CD4-positive, CD25-positive, alpha-beta regulatory T cell (primary cell): ENCODE measurements at regions not wholly inside any gene's neighbourhood (a gene's known extent, or its start where the extent isn't known, plus 50 kb on each side); places are given as distances from the start of the nearest gene placed in this dataset.

ENCODE experiments used
- ATAC-seq, 2 donors: fragments of 150-1000 bp; cut with Tn5 transposase; one replicate each; pipeline ENCODE4 v1.10.0; 2021; ENCODE audit warnings: low read depth in 2 of 2, moderate number of reproducible peaks in 2 of 2, moderate library complexity in 1 of 2
- DNase-seq, 3 donors: peaks; one replicate each; pipeline versions ENCODE4 v3.0.0 to v3.0.0-alpha.2; 2012 to 2022; ENCODE audit warnings: mixed read lengths in 1 of 3
- H3K27ac ChIP-seq: one replicate; pipeline ENCODE4 v1.7.0; 2013; ENCODE audit warnings: mild to moderate bottlenecking, low read length; ENCODE audit not compliant: insufficient read depth, poor library complexity, severe bottlenecking
- H3K27me3 ChIP-seq: one replicate; pipeline ENCODE4 v1.7.0; 2013; ENCODE audit warnings: low read length; ENCODE audit not compliant: control insufficient read depth, insufficient read depth
- H3K36me3 ChIP-seq: one replicate; pipeline ENCODE4 v1.7.0; 2013; ENCODE audit warnings: mild to moderate bottlenecking, low read length, moderate library complexity; ENCODE audit not compliant: control insufficient read depth, insufficient read depth
- H3K4me1 ChIP-seq: 2 replicates; pipeline ENCODE4 v1.7.0; 2013; ENCODE audit warnings: mild to moderate bottlenecking, low read length; ENCODE audit not compliant: insufficient read depth, control insufficient read depth, poor library complexity, severe bottlenecking
- H3K4me3 ChIP-seq: one replicate; pipeline ENCODE4 v1.7.0; 2013; ENCODE audit warnings: low read depth, mild to moderate bottlenecking, low read length, moderate library complexity
- H3K9me3 ChIP-seq, 2 experiments: 1 replicate in 1 of 2; 2 replicates in 1 of 2; pipeline ENCODE4 v1.7.0; 2013; ENCODE audit warnings: low read length in 2 of 2, mild to moderate bottlenecking in 1 of 2, moderate library complexity in 1 of 2; ENCODE audit not compliant: control insufficient read depth in 2 of 2
- H3K27ac Mint-ChIP-seq, 3 donors: one replicate each; pipeline ENCODE4 v1.8.0; 2020 to 2022; ENCODE audit warnings: mild to moderate bottlenecking in 3 of 3, mixed read lengths in 3 of 3, moderate library complexity in 2 of 3
- H3K27me3 Mint-ChIP-seq: one replicate; pipeline ENCODE4 v1.8.0; 2022; ENCODE audit warnings: mild to moderate bottlenecking, mixed read lengths
- H3K36me3 Mint-ChIP-seq: one replicate; pipeline ENCODE4 v1.8.0; 2020; ENCODE audit warnings: mixed read lengths
- H3K4me1 Mint-ChIP-seq, 4 donors: one replicate each; pipeline ENCODE4 v1.8.0; 2020 to 2022; ENCODE audit warnings: mixed read lengths in 4 of 4, mild to moderate bottlenecking in 1 of 4
- H3K4me3 Mint-ChIP-seq, 4 donors: one replicate each; pipeline ENCODE4 v1.8.0; 2020 to 2022; ENCODE audit warnings: mild to moderate bottlenecking in 4 of 4, mixed read lengths in 4 of 4, moderate library complexity in 3 of 4
- H3K9me3 Mint-ChIP-seq, 7 donors: one replicate each; pipeline ENCODE4 v1.8.0; 2020 to 2022; ENCODE audit warnings: mixed read lengths in 7 of 7, mild to moderate bottlenecking in 3 of 7, moderate library complexity in 2 of 7

DNA sequence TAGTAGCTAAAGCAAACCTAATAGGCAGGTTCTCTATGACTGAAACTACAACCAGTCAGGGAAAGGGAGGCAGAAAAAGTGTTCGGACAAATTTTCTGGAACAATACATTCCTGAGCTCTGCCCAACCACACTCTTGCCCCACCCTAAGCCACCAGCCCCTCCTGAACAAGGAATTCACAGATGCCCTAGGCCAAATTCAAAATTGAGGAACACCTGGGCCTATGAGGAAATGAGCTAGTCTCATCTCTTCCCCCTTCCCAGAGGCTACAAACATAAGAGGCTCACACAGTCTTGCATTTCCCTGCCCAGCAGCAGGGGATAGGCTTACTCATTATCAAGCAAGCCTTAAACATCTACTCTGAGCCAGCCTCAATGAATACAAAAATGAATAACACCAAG lies 284.7 kb downstream of the ZNF674 start:
- Mint-ChIP-seq H3K27ac (no peak overlapping the region), H3K27me3 (peaks cover 4% of the 10 kb centered on the region), H3K36me3 (no peaks in the 10 kb centered on the region), H3K4me3 (no peak overlapping the region), H3K9me3 (no peaks in the 10 kb centered on the region), H3K4me1 (peaks cover 0 to 10% (median 7%) of the 10 kb centered on the region in 4 donors)
- Histone ChIP-seq H3K9me3 (no peaks in the 10 kb centered on the region), H3K27ac (no peak overlapping the region), H3K4me1 (peaks cover 5% of the 10 kb centered on the region), H3K27me3 (no peaks in the 10 kb centered on the region), H3K36me3 (no peaks in the 10 kb centered on the region), H3K4me3 (no peak overlapping the region)
- ATAC-seq (no peak), DNase-seq (no peak)

DNA sequence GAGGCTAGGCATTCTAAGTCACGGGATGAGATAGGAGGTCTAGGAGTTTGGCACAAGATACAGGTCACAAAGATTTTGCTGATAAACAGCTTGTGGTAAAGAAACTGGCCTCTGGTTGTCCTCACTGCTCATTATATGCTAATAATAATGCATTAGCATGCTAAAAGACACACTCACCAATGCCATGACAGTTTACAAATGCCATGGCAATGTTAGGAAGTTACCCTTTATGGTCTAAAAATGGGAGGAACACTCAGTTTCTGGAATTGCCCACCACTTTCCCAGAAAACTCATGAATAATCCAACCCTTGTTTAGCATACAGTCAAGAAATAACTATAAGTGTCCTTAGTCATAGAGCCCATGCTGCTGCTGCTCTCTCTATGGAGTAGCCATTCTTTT lies 286.9 kb downstream of the ZNF674 start:
- H3K27ac Mint-ChIP-seq, result no peak overlapping the region
- Histone ChIP-seq H3K4me1 (peaks cover 5% of the 10 kb centered on the region), H3K27me3 (no peaks in the 10 kb centered on the region), H3K9me3 (no peaks in the 10 kb centered on the region), H3K4me3 (no peak overlapping the region), H3K36me3 (no peaks in the 10 kb centered on the region), H3K27ac (no peak overlapping the region)
- ATAC-seq (no peak), DNase-seq (no peak)
- peaks cover 0 to 10% (median 7%) of the 10 kb centered on the region in 4 donors for H3K4me1 Mint-ChIP-seq
- no peaks in the 10 kb centered on the region for H3K36me3 Mint-ChIP-seq
- no peak overlapping the region for H3K4me3 Mint-ChIP-seq
- H3K9me3 Mint-ChIP-seq, result peaks cover 0 to 1% (median 0%) of the 10 kb centered on the region in 7 donors
- H3K27me3 Mint-ChIP-seq, result no peaks in the 10 kb centered on the region

DNA sequence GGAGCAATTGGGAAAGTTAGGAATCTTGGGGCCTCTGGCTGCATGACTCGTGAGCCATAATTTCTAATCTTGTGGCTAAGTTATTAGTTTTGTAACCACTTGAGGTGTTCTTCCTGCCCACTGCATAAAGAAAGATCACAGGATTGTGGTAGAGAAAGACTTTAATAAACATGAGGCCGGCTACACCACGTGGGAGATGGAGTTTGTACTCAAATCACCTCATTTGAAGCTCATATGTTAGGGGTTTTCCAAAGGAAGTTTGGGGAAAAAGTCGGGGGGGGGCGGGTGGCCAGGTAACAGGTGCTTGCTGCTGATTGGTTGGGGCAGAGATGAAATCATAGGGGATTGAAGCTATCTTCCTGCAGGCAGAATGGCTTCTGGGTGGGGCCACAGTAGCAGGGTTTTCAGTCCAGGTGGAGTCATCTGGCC lies 287.8 kb downstream of the ZNF674 start:
- DNase-seq, result no peak
- H3K4me3 Mint-ChIP-seq, result no peak overlapping the region
- no peak overlapping the region for H3K27ac Mint-ChIP-seq
- no peaks in the 10 kb centered on the region for H3K27me3 Mint-ChIP-seq
- Histone ChIP-seq H3K4me1 (peaks cover 5% of the 10 kb centered on the region), H3K4me3 (no peak overlapping the region), H3K9me3 (no peaks in the 10 kb centered on the region), H3K27me3 (no peaks in the 10 kb centered on the region), H3K27ac (no peak overlapping the region), H3K36me3 (no peaks in the 10 kb centered on the region)
- no peak for ATAC-seq
- H3K36me3 Mint-ChIP-seq, result no peaks in the 10 kb centered on the region
- H3K4me1 Mint-ChIP-seq, result peaks cover 0 to 10% (median 7%) of the 10 kb centered on the region in 4 donors
- H3K9me3 Mint-ChIP-seq, result peaks cover 0 to 1% (median 0%) of the 10 kb centered on the region in 7 donors

DNA sequence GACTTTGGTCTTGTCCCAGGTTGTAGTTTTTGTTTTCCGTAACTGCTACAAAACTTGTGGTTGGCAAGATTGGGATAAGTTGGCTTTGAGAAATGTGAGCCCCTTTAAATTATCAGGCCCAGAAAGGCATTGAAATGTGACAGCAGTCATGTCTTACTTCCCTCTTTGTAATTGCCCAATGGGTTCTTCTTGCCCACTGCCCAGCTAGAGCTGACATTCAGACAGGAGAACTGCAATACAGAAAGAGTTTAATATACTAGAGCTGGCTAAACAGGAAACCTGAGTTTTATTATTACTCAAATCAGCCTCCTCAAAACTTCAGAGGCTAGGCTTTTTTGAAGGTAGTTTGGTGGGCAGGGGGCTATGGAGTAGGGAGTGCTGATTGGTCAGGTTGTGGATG lies 288.3 kb downstream of the ZNF674 start:
- H3K4me3 Mint-ChIP-seq, result no peak overlapping the region
- H3K9me3 Mint-ChIP-seq, result peaks cover 0 to 1% (median 0%) of the 10 kb centered on the region in 7 donors
- H3K36me3 ChIP-seq, result no peaks in the 10 kb centered on the region
- H3K27me3 Mint-ChIP-seq, result no peaks in the 10 kb centered on the region
- peaks cover 5% of the 10 kb centered on the region for H3K4me1 ChIP-seq
- H3K9me3 ChIP-seq, result no peaks in the 10 kb centered on the region
- H3K27me3 ChIP-seq, result no peaks in the 10 kb centered on the region
- no peak for DNase-seq
- peaks cover 0 to 10% (median 7%) of the 10 kb centered on the region in 4 donors for H3K4me1 Mint-ChIP-seq
- no peak for ATAC-seq
- H3K4me3 ChIP-seq, result no peak overlapping the region
- H3K27ac Mint-ChIP-seq, result no peak overlapping the region
- no peaks in the 10 kb centered on the region for H3K36me3 Mint-ChIP-seq
- no peak overlapping the region for H3K27ac ChIP-seq

DNA sequence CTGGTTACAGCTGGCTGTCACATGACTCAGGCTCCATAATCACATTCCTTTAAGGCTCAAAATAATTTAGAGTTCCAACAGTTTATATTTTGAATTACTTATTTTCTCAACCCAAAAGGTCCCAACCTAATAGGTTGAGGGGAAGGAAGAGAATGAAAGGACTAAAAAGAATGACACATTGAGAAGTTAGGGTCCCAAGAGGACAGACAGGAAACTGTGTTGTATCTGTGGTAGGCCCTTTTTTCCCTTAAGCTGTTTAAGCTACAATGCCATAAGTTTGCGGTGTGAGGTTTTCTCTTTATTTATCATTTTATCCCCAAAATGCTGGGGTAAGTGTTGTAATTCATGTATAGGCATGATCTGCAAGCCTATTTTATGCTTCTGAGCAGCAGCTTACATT lies 290.2 kb downstream of the ZNF674 start:
- Mint-ChIP-seq H3K4me1 (peaks cover 0 to 10% (median 7%) of the 10 kb centered on the region in 4 donors), H3K27me3 (no peaks in the 10 kb centered on the region), H3K36me3 (no peaks in the 10 kb centered on the region), H3K4me3 (no peak overlapping the region), H3K27ac (no peak overlapping the region), H3K9me3 (peaks cover 0 to 3% (median 0%) of the 10 kb centered on the region in 7 donors)
- no peaks in the 10 kb centered on the region for H3K9me3 ChIP-seq
- no peak overlapping the region for H3K27ac ChIP-seq
- H3K4me1 ChIP-seq, result peaks cover 5% of the 10 kb centered on the region
- H3K36me3 ChIP-seq, result no peaks in the 10 kb centered on the region
- no peak for ATAC-seq
- H3K4me3 ChIP-seq, result no peak overlapping the region
- DNase-seq, result no peak
- no peaks in the 10 kb centered on the region for H3K27me3 ChIP-seq

DNA sequence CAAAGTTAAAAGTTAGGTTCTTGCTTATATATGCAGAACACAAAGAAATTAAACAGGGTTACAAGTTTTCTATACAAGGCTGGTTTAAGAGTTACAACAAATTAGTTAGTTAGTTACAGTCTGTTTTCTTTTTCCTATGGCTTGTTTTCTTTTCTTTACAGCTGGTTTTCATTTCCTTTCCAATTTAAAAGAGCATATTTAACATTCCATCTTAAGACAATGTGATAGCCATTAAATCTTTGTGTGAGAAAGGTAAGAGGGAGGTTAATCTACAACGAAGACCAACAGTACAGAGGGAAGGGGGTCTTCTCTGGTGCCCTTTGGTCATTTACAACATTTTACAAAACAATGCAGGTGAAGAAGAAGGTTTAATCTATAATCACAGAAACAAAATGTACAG lies 290.6 kb downstream of the ZNF674 start:
- no peaks in the 10 kb centered on the region for H3K36me3 Mint-ChIP-seq
- no peak overlapping the region for H3K4me3 Mint-ChIP-seq
- Histone ChIP-seq H3K9me3 (no peaks in the 10 kb centered on the region), H3K27me3 (no peaks in the 10 kb centered on the region), H3K36me3 (no peaks in the 10 kb centered on the region), H3K4me3 (no peak overlapping the region), H3K4me1 (peaks cover 5% of the 10 kb centered on the region), H3K27ac (no peak overlapping the region)
- no peaks in the 10 kb centered on the region for H3K27me3 Mint-ChIP-seq
- H3K9me3 Mint-ChIP-seq, result peaks cover 0 to 3% (median 0%) of the 10 kb centered on the region in 7 donors
- DNase-seq, result no peak
- H3K27ac Mint-ChIP-seq, result no peak overlapping the region
- H3K4me1 Mint-ChIP-seq, result peaks cover 0 to 10% (median 7%) of the 10 kb centered on the region in 4 donors
- ATAC-seq, result no peak

DNA sequence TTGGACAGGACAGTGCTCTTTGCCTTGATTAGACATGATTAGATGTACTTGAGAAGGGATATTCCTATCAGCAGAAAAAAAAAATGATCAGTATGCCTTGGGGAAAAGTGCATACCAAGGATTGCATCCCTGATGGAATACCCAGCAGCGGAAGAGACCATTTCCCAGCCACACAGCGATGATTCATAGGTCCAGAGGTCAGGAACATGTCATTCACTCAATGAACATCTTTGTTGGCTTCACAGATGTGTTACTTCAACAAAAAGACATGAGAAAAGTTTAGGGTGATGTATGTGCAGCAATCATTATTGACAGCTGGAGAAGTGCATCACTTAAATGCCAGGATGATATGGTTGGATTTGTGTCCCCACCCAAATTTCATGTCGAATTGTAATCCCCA lies 293.5 kb downstream of the ZNF674 start:
- DNase-seq, result no peak
- no peak for ATAC-seq
- Mint-ChIP-seq H3K27ac (no peak overlapping the region), H3K4me1 (no peaks in the 10 kb centered on the region), H3K9me3 (peaks cover 0 to 3% (median 0%) of the 10 kb centered on the region in 7 donors), H3K4me3 (no peak overlapping the region), H3K36me3 (no peaks in the 10 kb centered on the region), H3K27me3 (peaks cover 15% of the 10 kb centered on the region)
- no peaks in the 10 kb centered on the region for H3K9me3 ChIP-seq
- H3K4me1 ChIP-seq, result no peaks in the 10 kb centered on the region
- H3K36me3 ChIP-seq, result no peaks in the 10 kb centered on the region
- no peak overlapping the region for H3K27ac ChIP-seq
- H3K4me3 ChIP-seq, result no peak overlapping the region
- H3K27me3 ChIP-seq, result no peaks in the 10 kb centered on the region

DNA sequence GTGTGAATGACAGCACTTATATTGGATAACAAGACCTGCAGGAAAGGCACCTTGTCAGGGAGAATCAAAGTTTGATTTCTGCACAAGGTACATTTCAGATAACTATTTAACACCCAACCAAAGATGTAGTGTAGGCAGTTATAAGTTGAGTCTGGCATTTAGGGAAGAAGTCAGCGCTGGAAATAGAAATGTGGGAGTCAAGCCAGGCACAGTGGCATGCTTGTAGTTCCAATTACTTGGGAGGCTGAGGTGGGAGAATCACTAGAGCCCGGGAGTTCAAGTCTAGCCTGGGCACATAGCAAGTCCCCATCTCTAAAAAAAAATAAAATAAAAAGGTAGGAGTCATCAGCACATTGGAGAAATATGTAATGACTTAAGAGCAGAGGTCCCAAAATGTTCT lies 295.1 kb downstream of the ZNF674 start:
- H3K36me3 ChIP-seq, result no peaks in the 10 kb centered on the region
- H3K9me3 ChIP-seq, result no peaks in the 10 kb centered on the region
- no peaks in the 10 kb centered on the region for H3K4me1 ChIP-seq
- DNase-seq, result no peak
- H3K27ac Mint-ChIP-seq, result no peak overlapping the region
- no peaks in the 10 kb centered on the region for H3K27me3 ChIP-seq
- peaks cover 20% of the 10 kb centered on the region for H3K27me3 Mint-ChIP-seq
- no peak overlapping the region for H3K4me3 ChIP-seq
- no peaks in the 10 kb centered on the region for H3K36me3 Mint-ChIP-seq
- H3K4me3 Mint-ChIP-seq, result no peak overlapping the region
- ATAC-seq, result no peak
- no peaks in the 10 kb centered on the region for H3K4me1 Mint-ChIP-seq
- H3K9me3 Mint-ChIP-seq, result peaks cover 0 to 3% (median 0%) of the 10 kb centered on the region in 7 donors
- H3K27ac ChIP-seq, result no peak overlapping the region
